Lower leg skin (tissue), 4 donors: ENCODE measurements at regions not wholly inside any gene's neighbourhood (a gene's known extent, or its start where the extent isn't known, plus 50 kb on each side); places are given as distances from the start of the nearest gene placed in this dataset.

Experiments used
- DNase-seq, 2 donors: peaks; one replicate each; pipeline ENCODE4 v3.0.0-alpha.2; 2019; ENCODE audit warnings: low spot score in 2 of 2
- H3K4me3 ChIP-seq: fragments of 200-600 bp; sonication (generic); 2 replicates; pipeline ENCODE4 v1.5.1; 2017; ENCODE audit warnings: mild to moderate bottlenecking, low read depth; ENCODE audit not compliant: poor library complexity, severe bottlenecking
- CTCF ChIP-seq, 3 donors: fragments of 450-650 bp; IDR thresholded peaks; one replicate each; pipeline ENCODE4 v1.5.1; 2016; ENCODE audit warnings: antibody characterized with exemption in 3 of 3, mild to moderate bottlenecking in 3 of 3, moderate library complexity in 2 of 3
- POLR2A ChIP-seq, 2 donors: fragments of 450-650 bp; IDR thresholded peaks; one replicate each; pipeline ENCODE4 v1.6.1; 2016 to 2017; ENCODE audit warnings: antibody characterized with exemption in 2 of 2, mild to moderate bottlenecking in 1 of 2, moderate library complexity in 1 of 2
- WGBS, 2 donors: methylation state at CpG; one replicate each; pipeline ENCODE4 v1.1.5; 2018; 5-methylcytosine and 5-hydroxymethylcytosine counted together
- intact Hi-C: fragments of 100-400 bp; cut with DNase I; formaldehyde crosslinking; loops from one replicate; pipeline ENCODE4 v1.15.0; 2023; ENCODE audit warnings: low total_unique reads

GRCh38 chr6:150713931-150714330 lies 114.2 kb downstream of the PLEKHG1 start:
- intact Hi-C loops = no loop called here
- TF ChIP-seq POLR2A (IDR thresholded peaks at IDR 0.05) (no peak), CTCF (IDR thresholded peaks at IDR 0.05) (no peak)
- no peak for DNase-seq
- WGBS, 2 donors = 60 to 75% methylated on average over 3 of the region's 3 CpGs
- no peak overlapping the region for H3K4me3 ChIP-seq

GRCh38 chr6:150715133-150715532 lies 115.4 kb downstream of the PLEKHG1 start:
- intact Hi-C loops = no loop called here
- no peak overlapping the region for H3K4me3 ChIP-seq
- DNase-seq = no peak
- no peak for TF ChIP-seq CTCF (IDR thresholded peaks at IDR 0.05)
- no peak for TF ChIP-seq POLR2A (IDR thresholded peaks at IDR 0.05)
- 93 to 94% methylated on average over 7 of the region's 7 CpGs for WGBS, 2 donors

- no peak for TF ChIP-seq CTCF (IDR thresholded peaks at IDR 0.05)
- TF ChIP-seq POLR2A (IDR thresholded peaks at IDR 0.05) = no peak
- intact Hi-C loops = no loop called here
- no peak for DNase-seq
- 86 to 89% methylated on average over 8 of the region's 8 CpGs for WGBS, 2 donors
- no peak overlapping the region for H3K4me3 ChIP-seq
Measured at GRCh38 chr6:150717419-150717818, 117.7 kb downstream of the PLEKHG1 start.

- no peak for DNase-seq
- WGBS, 2 donors = 67 to 73% methylated on average over 7 of the region's 7 CpGs
- TF ChIP-seq CTCF (IDR thresholded peaks at IDR 0.05) (no peak), POLR2A (IDR thresholded peaks at IDR 0.05) (no peak)
- intact Hi-C loops = no loop called here
- H3K4me3 ChIP-seq = no peak overlapping the region
Measured at GRCh38 chr6:150719099-150719766, 119.5 kb downstream of the PLEKHG1 start.

GRCh38 chr6:150719831-150720230 lies 120.1 kb downstream of the PLEKHG1 start:
- no peak for DNase-seq
- 0 to 79% methylated on average over 1 of the region's 1 CpG for WGBS, 2 donors
- TF ChIP-seq POLR2A (IDR thresholded peaks at IDR 0.05) (no peak), CTCF (IDR thresholded peaks at IDR 0.05) (no peak)
- no peak overlapping the region for H3K4me3 ChIP-seq
- intact Hi-C loops = no loop called here

- no peak overlapping the region for H3K4me3 ChIP-seq
- 29 to 31% methylated on average over 5 of the region's 5 CpGs for WGBS, 2 donors
- TF ChIP-seq POLR2A (IDR thresholded peaks at IDR 0.05) (no peak), CTCF (IDR thresholded peaks at IDR 0.05) (no peak)
- intact Hi-C loops = no loop called here
- DNase-seq = no peak
Measured at GRCh38 chr6:150720774-150721233, 121.1 kb downstream of the PLEKHG1 start.
